Smooth muscle cell (in vitro differentiated cells): ENCODE measurements at regions not wholly inside any gene's neighbourhood (a gene's known extent, or its start where the extent isn't known, plus 50 kb on each side); places are given as distances from the start of the nearest gene placed in this dataset.

Experiments used
- DNase-seq: peaks from one replicate; lab custom pipeline; 2025; ENCODE audit not compliant: unreplicated experiment; lab: John Stamatoyannopoulos, UW
- H2AFZ ChIP-seq: fragments of 200-600 bp; sonication (generic); 2 replicates; pipeline ENCODE4 v1.6.0; 2016; ENCODE audit warnings: antibody characterized with exemption, low read depth, mild to moderate bottlenecking
- H3F3A ChIP-seq: fragments of 200-600 bp; sonication (generic); 2 replicates; pipeline ENCODE4 v1.6.0; 2017; ENCODE audit warnings: antibody characterized with exemption, low read depth
- H3K27ac ChIP-seq: fragments of 200-600 bp; sonication (generic); 2 replicates; pipeline ENCODE4 v1.5.1; 2016; ENCODE audit warnings: low read depth, mild to moderate bottlenecking
- H3K27me3 ChIP-seq: fragments of 200-600 bp; sonication (generic); 2 replicates; pipeline ENCODE4 v1.6.1; 2016; ENCODE audit warnings: low read depth, mild to moderate bottlenecking
- H3K36me3 ChIP-seq: fragments of 200-600 bp; sonication (generic); 2 replicates; pipeline ENCODE4 v1.5.1; 2016; ENCODE audit warnings: low read depth
- H3K4me1 ChIP-seq: fragments of 200-600 bp; sonication (generic); 2 replicates; pipeline ENCODE4 v1.5.1; 2016; ENCODE audit warnings: low read depth
- H3K4me2 ChIP-seq: fragments of 200-600 bp; sonication (generic); 2 replicates; pipeline ENCODE4 v1.6.0; 2016; ENCODE audit warnings: mild to moderate bottlenecking
- H3K4me3 ChIP-seq: fragments of 200-600 bp; sonication (generic); 2 replicates; pipeline ENCODE4 v1.5.1; 2016; ENCODE audit warnings: mild to moderate bottlenecking
- H3K79me2 ChIP-seq: fragments of 200-600 bp; sonication (generic); 2 replicates; pipeline ENCODE4 v1.6.0; 2016; ENCODE audit warnings: low read depth, mild to moderate bottlenecking
- H3K9ac ChIP-seq: fragments of 200-600 bp; sonication (generic); 2 replicates; pipeline ENCODE4 v1.6.0; 2016; ENCODE audit warnings: low read depth
- H3K9me3 ChIP-seq: fragments of 200-600 bp; sonication (generic); replicated peaks from 2 replicates; pipeline ENCODE4 v1.5.1; 2016; ENCODE audit warnings: low read depth
- H4K20me1 ChIP-seq: fragments of 200-600 bp; sonication (generic); 2 replicates; pipeline ENCODE4 v1.6.0; 2016; ENCODE audit warnings: low read depth
- CTCF ChIP-seq: fragments of 200-600 bp; sonication (generic); IDR thresholded peaks from 2 replicates; pipeline ENCODE4 v1.5.1; 2017; ENCODE audit warnings: borderline replicate concordance, mild to moderate bottlenecking, antibody characterized with exemption; ENCODE audit not compliant: insufficient read depth, poor library complexity, severe bottlenecking
- WGBS: methylation state at CpG from one replicate; pipeline ENCODE4 v1.1.7; 2016; ENCODE audit warnings: low lambda C conversion rate; 5-methylcytosine and 5-hydroxymethylcytosine counted together

GRCh38 chr2:240335061-240335460, 100.4 kb upstream of the GPC1 start:
- no peak overlapping the region for H3K27ac ChIP-seq
- no peak for TF ChIP-seq CTCF
- H3K4me2 ChIP-seq, result no peak overlapping the region
- H3K4me3 ChIP-seq, result no peak overlapping the region
- H3K9me3 ChIP-seq, result no peaks in the 10 kb centered on the region
- H3K9ac ChIP-seq, result no peak overlapping the region
- H3K79me2 ChIP-seq, result no peaks in the 10 kb centered on the region
- no peaks in the 10 kb centered on the region for H3F3A ChIP-seq
- WGBS, result 91% methylated on average over 3 of the region's 3 CpGs
- no peaks in the 10 kb centered on the region for H4K20me1 ChIP-seq
- peaks cover 18% of the 10 kb centered on the region for H3K27me3 ChIP-seq
- DNase-seq, result no peak
- no peak overlapping the region for H2AFZ ChIP-seq
- no peaks in the 10 kb centered on the region for H3K36me3 ChIP-seq
- no peaks in the 10 kb centered on the region for H3K4me1 ChIP-seq

- no peak for TF ChIP-seq CTCF
- no peaks in the 10 kb centered on the region for H4K20me1 ChIP-seq
- no peaks in the 10 kb centered on the region for H3K79me2 ChIP-seq
- no peak overlapping the region for H3K9ac ChIP-seq
- no peak overlapping the region for H3K27ac ChIP-seq
- DNase-seq, result no peak
- H3K27me3 ChIP-seq, result peaks cover 18% of the 10 kb centered on the region
- no peaks in the 10 kb centered on the region for H3K4me1 ChIP-seq
- H3K4me2 ChIP-seq, result no peak overlapping the region
- WGBS, result 98% methylated on average over 2 of the region's 4 CpGs
- H3F3A ChIP-seq, result no peaks in the 10 kb centered on the region
- H3K36me3 ChIP-seq, result no peaks in the 10 kb centered on the region
- H2AFZ ChIP-seq, result no peak overlapping the region
- H3K4me3 ChIP-seq, result no peak overlapping the region
- H3K9me3 ChIP-seq, result no peaks in the 10 kb centered on the region
Measured at GRCh38 chr2:240336820-240337427, 98.5 kb upstream of the GPC1 start.

- no peak overlapping the region for H3K27ac ChIP-seq
- no peak overlapping the region for H3K4me3 ChIP-seq
- H3K4me2 ChIP-seq, result no peak overlapping the region
- H3K79me2 ChIP-seq, result no peaks in the 10 kb centered on the region
- no peaks in the 10 kb centered on the region for H4K20me1 ChIP-seq
- H3K4me1 ChIP-seq, result no peaks in the 10 kb centered on the region
- H3F3A ChIP-seq, result no peaks in the 10 kb centered on the region
- no peaks in the 10 kb centered on the region for H3K9me3 ChIP-seq
- no peak overlapping the region for H3K9ac ChIP-seq
- H3K27me3 ChIP-seq, result peaks cover 18% of the 10 kb centered on the region
- no peak for TF ChIP-seq CTCF
- H2AFZ ChIP-seq, result no peak overlapping the region
- DNase-seq, result no peak
- H3K36me3 ChIP-seq, result no peaks in the 10 kb centered on the region
- WGBS, result 89% methylated on average over 2 of the region's 2 CpGs
Measured at GRCh38 chr2:240338274-240338673, 97.2 kb upstream of the GPC1 start.
